ENCODE measurements at regions not wholly inside any gene's neighbourhood (a gene's known extent, or its start where the extent isn't known, plus 50 kb on each side); places are given as distances from the start of the nearest gene placed in this dataset.

DNA sequence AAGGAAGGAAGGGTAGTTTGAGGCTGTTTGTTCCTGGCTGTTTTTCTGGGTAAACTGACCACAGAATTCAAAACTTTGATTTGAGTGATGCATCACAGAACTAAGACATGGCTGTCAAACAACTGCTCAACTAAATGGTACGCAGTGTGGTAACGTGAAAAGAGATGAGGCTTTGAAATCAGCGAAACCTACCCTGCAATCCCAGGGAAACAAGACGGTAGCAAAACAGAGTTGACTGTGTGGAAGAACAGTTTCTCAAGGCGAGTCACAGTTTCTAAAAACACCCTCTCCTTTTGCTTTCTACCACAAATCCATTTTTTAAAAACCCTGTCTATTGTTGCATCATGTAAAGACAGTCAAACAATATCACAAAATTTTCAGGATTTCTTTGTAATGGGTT, 156.0 kb upstream of the MAF start:
- CTCF ChIA-PET, result no interaction called here
- H3K4me3 ChIP-seq, result no peak overlapping the region
- no peak overlapping the region for H2AFZ ChIP-seq
- no peaks in the 10 kb centered on the region for H3K4me1 ChIP-seq (replicated peaks; ENCODE audit: insufficient read depth)
- no peaks in the 10 kb centered on the region; the same call in 1 of the 2 replicates for H3K27me3 ChIP-seq (ENCODE audit: insufficient read depth, low read depth)
- no TSS peak for BruUV-seq (replicated peaks)
- H4K20me1 ChIP-seq (ENCODE audit: insufficient read depth), result no peaks in the 10 kb centered on the region
- no peaks in the 10 kb centered on the region for H3K79me2 ChIP-seq (ENCODE audit: low read depth)
- H3K27ac ChIP-seq, result no peak overlapping the region
- DNase-seq, result no peak
- intact Hi-C loops (cut with micrococcal nuclease; ENCODE audit: unreplicated experiment), result no loop called here
- TF ChIP-seq, protein P1, sequence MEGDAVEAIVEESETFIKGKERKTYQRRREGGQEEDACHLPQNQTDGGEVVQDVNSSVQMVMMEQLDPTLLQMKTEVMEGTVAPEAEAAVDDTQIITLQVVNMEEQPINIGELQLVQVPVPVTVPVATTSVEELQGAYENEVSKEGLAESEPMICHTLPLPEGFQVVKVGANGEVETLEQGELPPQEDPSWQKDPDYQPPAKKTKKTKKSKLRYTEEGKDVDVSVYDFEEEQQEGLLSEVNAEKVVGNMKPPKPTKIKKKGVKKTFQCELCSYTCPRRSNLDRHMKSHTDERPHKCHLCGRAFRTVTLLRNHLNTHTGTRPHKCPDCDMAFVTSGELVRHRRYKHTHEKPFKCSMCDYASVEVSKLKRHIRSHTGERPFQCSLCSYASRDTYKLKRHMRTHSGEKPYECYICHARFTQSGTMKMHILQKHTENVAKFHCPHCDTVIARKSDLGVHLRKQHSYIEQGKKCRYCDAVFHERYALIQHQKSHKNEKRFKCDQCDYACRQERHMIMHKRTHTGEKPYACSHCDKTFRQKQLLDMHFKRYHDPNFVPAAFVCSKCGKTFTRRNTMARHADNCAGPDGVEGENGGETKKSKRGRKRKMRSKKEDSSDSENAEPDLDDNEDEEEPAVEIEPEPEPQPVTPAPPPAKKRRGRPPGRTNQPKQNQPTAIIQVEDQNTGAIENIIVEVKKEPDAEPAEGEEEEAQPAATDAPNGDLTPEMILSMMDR (conservative IDR thresholded peaks at IDR 0.05), result no peak
- no peak for TF ChIP-seq EZH2 (IDR thresholded peaks at IDR 0.05; ENCODE audit: low read depth)
- H3K36me3 ChIP-seq (ENCODE audit: low read depth), result no peaks in the 10 kb centered on the region
- no peaks in the 10 kb centered on the region for H3K9me2 ChIP-seq (ENCODE audit: insufficient read depth)
- no peak overlapping the region for H3K4me2 ChIP-seq
- no peaks in the 10 kb centered on the region for H3F3A ChIP-seq (ENCODE audit: insufficient read depth, low read depth)
- POLR2A ChIA-PET (ENCODE audit: unreplicated experiment), result no interaction called here
- H3K9me3 ChIP-seq (ENCODE audit: insufficient read depth, low read depth), result no peaks in the 10 kb centered on the region

DNA sequence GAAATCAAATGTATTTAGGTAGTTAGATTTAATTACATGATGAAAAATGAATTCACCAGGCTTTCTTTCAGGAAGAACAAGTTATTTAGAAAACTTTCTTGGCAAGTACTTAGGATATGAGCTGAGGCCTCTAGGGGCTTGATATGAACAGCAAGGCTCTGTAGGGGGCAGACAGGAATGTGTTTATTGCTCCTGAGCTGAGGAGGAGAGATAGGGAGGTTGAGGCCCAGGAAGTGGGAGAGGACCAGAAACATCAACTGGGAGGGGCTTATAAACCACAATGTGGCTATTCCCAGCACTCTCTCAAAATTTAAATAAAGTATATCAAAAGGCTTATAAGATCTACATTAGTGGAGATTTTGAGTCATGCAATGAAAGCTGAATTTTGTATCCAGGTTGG, 154.0 kb upstream of the MAF start:
- Histone ChIP-seq H3K9me3 (ENCODE audit: insufficient read depth, low read depth) (no peaks in the 10 kb centered on the region), H3K4me3 (no peak overlapping the region), H3K9me2 (ENCODE audit: insufficient read depth) (no peaks in the 10 kb centered on the region), H3K27ac (no peak overlapping the region), H4K20me1 (ENCODE audit: insufficient read depth) (no peaks in the 10 kb centered on the region), H3K79me2 (ENCODE audit: low read depth) (no peaks in the 10 kb centered on the region), H2AFZ (no peak overlapping the region), H3K27me3 (ENCODE audit: insufficient read depth, low read depth) (no peaks in the 10 kb centered on the region), H3K4me2 (no peak overlapping the region), H3F3A (ENCODE audit: insufficient read depth, low read depth) (no peaks in the 10 kb centered on the region), H3K36me3 (ENCODE audit: low read depth) (no peaks in the 10 kb centered on the region), H3K4me1 (replicated peaks; ENCODE audit: insufficient read depth) (no peaks in the 10 kb centered on the region)
- no TSS peak for BruUV-seq (replicated peaks)
- TF ChIP-seq, protein P1 (conservative IDR thresholded peaks at IDR 0.05), result no peak
- no peak for TF ChIP-seq EZH2 (IDR thresholded peaks at IDR 0.05; ENCODE audit: low read depth)
- DNase-seq, result no peak
- intact Hi-C loops (cut with micrococcal nuclease; ENCODE audit: unreplicated experiment), result no loop called here
- POLR2A ChIA-PET (ENCODE audit: unreplicated experiment), result no interaction called here
- CTCF ChIA-PET, result no interaction called here

DNA sequence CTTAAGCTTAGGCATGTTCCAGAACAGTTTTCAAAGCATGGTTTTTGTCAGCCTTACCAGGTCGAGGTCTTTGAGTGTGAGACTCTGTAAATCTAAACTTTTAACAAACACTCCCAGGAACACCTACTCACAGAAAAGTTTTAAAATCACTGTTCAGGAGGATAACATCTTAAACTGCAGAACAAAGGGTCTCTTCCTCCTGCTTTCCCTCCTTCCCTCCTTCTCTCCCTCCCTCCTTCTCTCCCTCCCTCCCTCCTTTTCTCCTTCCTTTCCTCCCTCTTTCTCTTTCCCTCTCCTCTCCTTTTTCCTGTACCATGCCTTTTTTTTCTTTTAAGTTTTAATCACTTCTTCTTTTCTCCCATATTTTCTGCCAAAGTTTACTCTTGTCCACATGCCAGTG, 153.5 kb upstream of the MAF start:
- BruUV-seq (replicated peaks), result no TSS peak
- no peak for TF ChIP-seq EZH2 (IDR thresholded peaks at IDR 0.05; ENCODE audit: low read depth)
- TF ChIP-seq, protein P1 (conservative IDR thresholded peaks at IDR 0.05), result no peak
- no peaks in the 10 kb centered on the region for H3K4me1 ChIP-seq (replicated peaks; ENCODE audit: insufficient read depth)
- ChIA-PET CTCF (no interaction called here), POLR2A (ENCODE audit: unreplicated experiment) (no interaction called here)
- H3K36me3 ChIP-seq (ENCODE audit: low read depth), result no peaks in the 10 kb centered on the region
- H3K27me3 ChIP-seq (ENCODE audit: insufficient read depth, low read depth), result no peaks in the 10 kb centered on the region
- no peaks in the 10 kb centered on the region for H3K79me2 ChIP-seq (ENCODE audit: low read depth)
- H3K4me2 ChIP-seq, result no peak overlapping the region
- H3K9me3 ChIP-seq (ENCODE audit: insufficient read depth, low read depth), result no peaks in the 10 kb centered on the region
- no peaks in the 10 kb centered on the region for H3F3A ChIP-seq (ENCODE audit: insufficient read depth, low read depth)
- H3K4me3 ChIP-seq, result no peak overlapping the region
- DNase-seq, result no peak
- no peak overlapping the region for H3K27ac ChIP-seq
- intact Hi-C loops (cut with micrococcal nuclease; ENCODE audit: unreplicated experiment), result no loop called here
- no peak overlapping the region for H2AFZ ChIP-seq
- H3K9me2 ChIP-seq (ENCODE audit: insufficient read depth), result no peaks in the 10 kb centered on the region
- no peaks in the 10 kb centered on the region for H4K20me1 ChIP-seq (ENCODE audit: insufficient read depth)

Data from PC-9 (cell line).